Activated T-cell treated with anti-CD3 and anti-CD28 coated beads, Interleukin-2, amount 50 U/mL, for 72 hours (primary cell): ENCODE measurements at regions not wholly inside any gene's neighbourhood (a gene's known extent, or its start where the extent isn't known, plus 50 kb on each side); places are given as distances from the start of the nearest gene placed in this dataset.

Source experiments
- ATAC-seq, 2 donors: fragments of 150-1000 bp; cut with Tn5 transposase; replicated peaks in 1 of 2; 2 replicates each; pipeline ENCODE4 v1.10.0; 2021; ENCODE audit warnings: moderate library complexity in 2 of 2, mild to moderate bottlenecking in 1 of 2
- DNase-seq, 2 donors: peaks; one replicate each; pipeline ENCODE4 v3.0.0; 2021 to 2022; ENCODE audit warnings: mixed read lengths in 1 of 2
- H3K27ac Mint-ChIP-seq: one replicate; pipeline ENCODE4 v1.8.0; 2022; ENCODE audit warnings: mild to moderate bottlenecking, moderate library complexity, mixed read lengths
- H3K27me3 Mint-ChIP-seq: one replicate; pipeline ENCODE4 v1.8.0; 2022; ENCODE audit warnings: low read depth, mixed read lengths
- H3K36me3 Mint-ChIP-seq, 2 donors: one replicate each; pipeline ENCODE4 v1.8.0; 2022; ENCODE audit warnings: mixed read lengths in 2 of 2, mild to moderate bottlenecking in 1 of 2; ENCODE audit not compliant: insufficient read depth in 2 of 2
- H3K4me1 Mint-ChIP-seq: one replicate; pipeline ENCODE4 v1.8.0; 2022; ENCODE audit warnings: low read depth, mixed read lengths
- H3K4me3 Mint-ChIP-seq, 2 donors: one replicate each; pipeline ENCODE4 v1.8.0; 2022; ENCODE audit warnings: mild to moderate bottlenecking in 2 of 2, mixed read lengths in 2 of 2, moderate library complexity in 2 of 2
- H3K9me3 Mint-ChIP-seq, 2 donors: one replicate each; pipeline ENCODE4 v1.8.0; 2022; ENCODE audit warnings: mixed read lengths in 2 of 2

- Mint-ChIP-seq H3K36me3 (no peaks in the 10 kb centered on the region), H3K27me3 (no peaks in the 10 kb centered on the region), H3K27ac (no peak overlapping the region), H3K4me3 (no peak overlapping the region), H3K4me1 (no peaks in the 10 kb centered on the region), H3K9me3 (peaks cover 4 to 5% of the 10 kb centered on the region in 2 donors)
- ATAC-seq, result no peak
- DNase-seq, result no peak
These were observed 58.9 kb upstream of the CTNNA2 start for GRCh38 chr2:79453918-79454317.

- ATAC-seq (no peak), DNase-seq (no peak)
- Mint-ChIP-seq H3K4me3 (no peak overlapping the region), H3K9me3 (peaks cover 4 to 7% of the 10 kb centered on the region in 2 donors), H3K36me3 (no peaks in the 10 kb centered on the region), H3K27ac (no peak overlapping the region), H3K27me3 (no peaks in the 10 kb centered on the region), H3K4me1 (no peaks in the 10 kb centered on the region)
These were observed 60.2 kb upstream of the CTNNA2 start for GRCh38 chr2:79452651-79453050.

- Mint-ChIP-seq H3K36me3 (peaks cover 0 to 2% of the 10 kb centered on the region in 2 donors), H3K4me1 (no peaks in the 10 kb centered on the region), H3K27me3 (no peaks in the 10 kb centered on the region), H3K27ac (no peak overlapping the region), H3K4me3 (no peak overlapping the region), H3K9me3 (peaks cover 7 to 9% of the 10 kb centered on the region in 2 donors)
- ATAC-seq (no peak), DNase-seq (no peak)
These were observed 65.4 kb upstream of the CTNNA2 start for GRCh38 chr2:79447463-79447862.

GRCh38 chr2:79446313-79446712 lies 66.5 kb upstream of the CTNNA2 start:
- peaks cover 0 to 2% of the 10 kb centered on the region in 2 donors for H3K36me3 Mint-ChIP-seq
- no peak overlapping the region for H3K27ac Mint-ChIP-seq
- H3K9me3 Mint-ChIP-seq, result peaks cover 7 to 11% of the 10 kb centered on the region in 2 donors
- no peaks in the 10 kb centered on the region for H3K4me1 Mint-ChIP-seq
- no peak overlapping the region for H3K4me3 Mint-ChIP-seq
- H3K27me3 Mint-ChIP-seq, result no peaks in the 10 kb centered on the region
- DNase-seq (no peak), ATAC-seq (no peak)

- no peaks in the 10 kb centered on the region for H3K27me3 Mint-ChIP-seq
- no peak overlapping the region for H3K4me3 Mint-ChIP-seq
- no peaks in the 10 kb centered on the region for H3K4me1 Mint-ChIP-seq
- peaks cover 0 to 4% of the 10 kb centered on the region in 2 donors for H3K36me3 Mint-ChIP-seq
- ATAC-seq, result no peak
- no peak overlapping the region for H3K27ac Mint-ChIP-seq
- no peak for DNase-seq
- H3K9me3 Mint-ChIP-seq, result peaks cover 8 to 9% of the 10 kb centered on the region in 2 donors
These were observed 75.2 kb upstream of the CTNNA2 start for GRCh38 chr2:79437433-79438267.

- Mint-ChIP-seq H3K9me3 (peaks cover 2 to 3% of the 10 kb centered on the region in 2 donors), H3K27ac (no peak overlapping the region), H3K36me3 (peaks cover 0 to 4% of the 10 kb centered on the region in 2 donors), H3K4me3 (no peak overlapping the region), H3K4me1 (no peaks in the 10 kb centered on the region), H3K27me3 (no peaks in the 10 kb centered on the region)
- no peak for DNase-seq
- ATAC-seq, result no peak
These were observed 78.5 kb upstream of the CTNNA2 start for GRCh38 chr2:79434362-79434761.

GRCh38 chr2:79432731-79433146 lies 80.1 kb upstream of the CTNNA2 start:
- no peaks in the 10 kb centered on the region for H3K27me3 Mint-ChIP-seq
- peaks cover 0 to 4% of the 10 kb centered on the region in 2 donors for H3K36me3 Mint-ChIP-seq
- ATAC-seq (no peak), DNase-seq (no peak)
- H3K9me3 Mint-ChIP-seq, result peaks cover 5 to 6% of the 10 kb centered on the region in 2 donors
- H3K4me3 Mint-ChIP-seq, result no peak overlapping the region
- no peaks in the 10 kb centered on the region for H3K4me1 Mint-ChIP-seq
- no peak overlapping the region for H3K27ac Mint-ChIP-seq

GRCh38 chr2:79428745-79429144 lies 84.1 kb upstream of the CTNNA2 start:
- no peak overlapping the region for H3K27ac Mint-ChIP-seq
- no peak overlapping the region for H3K4me3 Mint-ChIP-seq
- no peaks in the 10 kb centered on the region for H3K4me1 Mint-ChIP-seq
- peaks cover 1 to 3% of the 10 kb centered on the region in 2 donors for H3K9me3 Mint-ChIP-seq
- ATAC-seq (no peak), DNase-seq (no peak)
- H3K27me3 Mint-ChIP-seq, result no peaks in the 10 kb centered on the region
- H3K36me3 Mint-ChIP-seq, result no peaks in the 10 kb centered on the region

- Mint-ChIP-seq H3K27me3 (no peaks in the 10 kb centered on the region), H3K27ac (no peak overlapping the region), H3K4me1 (no peaks in the 10 kb centered on the region), H3K4me3 (no peak overlapping the region), H3K36me3 (no peaks in the 10 kb centered on the region), H3K9me3 (peaks cover 6 to 12% of the 10 kb centered on the region in 2 donors)
- no peak for ATAC-seq
- no peak for DNase-seq
These were observed 98.2 kb upstream of the CTNNA2 start for GRCh38 chr2:79414690-79415089.

GRCh38 chr2:79394485-79394859 lies 118.4 kb upstream of the CTNNA2 start:
- no peak overlapping the region for H3K4me3 Mint-ChIP-seq
- ATAC-seq, result no peak
- H3K27ac Mint-ChIP-seq, result no peak overlapping the region
- H3K9me3 Mint-ChIP-seq, result peaks cover 11 to 15% of the 10 kb centered on the region in 2 donors
- H3K27me3 Mint-ChIP-seq, result no peaks in the 10 kb centered on the region
- H3K36me3 Mint-ChIP-seq, result peaks cover 0 to 1% of the 10 kb centered on the region in 2 donors
- no peak for DNase-seq
- no peaks in the 10 kb centered on the region for H3K4me1 Mint-ChIP-seq

GRCh38 chr2:79393806-79394484 lies 118.9 kb upstream of the CTNNA2 start:
- no peaks in the 10 kb centered on the region for H3K27me3 Mint-ChIP-seq
- peaks cover 0 to 1% of the 10 kb centered on the region in 2 donors for H3K36me3 Mint-ChIP-seq
- no peak for ATAC-seq
- no peak overlapping the region for H3K27ac Mint-ChIP-seq
- DNase-seq, result no peak
- no peaks in the 10 kb centered on the region for H3K4me1 Mint-ChIP-seq
- H3K4me3 Mint-ChIP-seq, result no peak overlapping the region
- peaks cover 11 to 15% of the 10 kb centered on the region in 2 donors for H3K9me3 Mint-ChIP-seq

- no peak for ATAC-seq
- DNase-seq, result no peak
- H3K4me1 Mint-ChIP-seq, result no peaks in the 10 kb centered on the region
- H3K9me3 Mint-ChIP-seq, result peaks cover 11 to 17% of the 10 kb centered on the region in 2 donors
- no peak overlapping the region for H3K4me3 Mint-ChIP-seq
- H3K27me3 Mint-ChIP-seq, result no peaks in the 10 kb centered on the region
- H3K27ac Mint-ChIP-seq, result no peak overlapping the region
- peaks cover 0 to 1% of the 10 kb centered on the region in 2 donors for H3K36me3 Mint-ChIP-seq
These were observed 119.7 kb upstream of the CTNNA2 start for GRCh38 chr2:79393107-79393685.

- Mint-ChIP-seq H3K4me1 (no peaks in the 10 kb centered on the region), H3K9me3 (peaks cover 13 to 23% of the 10 kb centered on the region in 2 donors), H3K27me3 (no peaks in the 10 kb centered on the region), H3K27ac (no peak overlapping the region), H3K36me3 (peaks cover 1 to 3% of the 10 kb centered on the region in 2 donors), H3K4me3 (no peak overlapping the region)
- DNase-seq (no peak), ATAC-seq (no peak)
These were observed 123.4 kb upstream of the CTNNA2 start for GRCh38 chr2:79389481-79389880.
